ENCODE measurements at regions not wholly inside any gene's neighbourhood (a gene's known extent, or its start where the extent isn't known, plus 50 kb on each side); places are given as distances from the start of the nearest gene placed in this dataset.
"Not testable (repeated sequence)": the region's sequence is repeated elsewhere in the genome, so short reads cannot be mapped to it uniquely, and the experiment has no call there.

GRCh38 chr11:134498326-134499139 lies 86.5 kb upstream of the B3GAT1 start:
- Histone ChIP-seq H3K4me1 (peaks cover 0 to 3% (median 0%) of the 10 kb centered on the region in 4 donors), H3K4me3 (no peak overlapping the region), H3K9me3 (peaks cover 0 to 16% (median 2%) of the 10 kb centered on the region in 4 donors), H3K27ac (replicated peaks in 1 of 4) (no peak overlapping the region), H3K27me3 (peaks cover 0 to 29% (median 0%) of the 10 kb centered on the region in 4 donors), H3K36me3 (no peaks in the 10 kb centered on the region)
- intact Hi-C loops (cut with DNase I), result no loop called here
- DNase-seq (ENCODE audit: extremely low spot score), result no peak
- 89% methylated on average over 10 of the region's 19 CpGs for WGBS
- no peak for TF ChIP-seq POLR2AphosphoS5 (IDR thresholded peaks at IDR 0.05)
- TF ChIP-seq POLR2A (IDR thresholded peaks at IDR 0.05; ENCODE audit: low read depth), result no peak
- no peak for TF ChIP-seq CTCF (IDR thresholded peaks at IDR 0.05)
- no peak for TF ChIP-seq EP300 (IDR thresholded peaks at IDR 0.05)

GRCh38 chr11:134497586-134497985 lies 85.5 kb upstream of the B3GAT1 start:
- H3K9me3 ChIP-seq, result peaks cover 0 to 16% (median 2%) of the 10 kb centered on the region in 4 donors
- H3K27me3 ChIP-seq, result peaks cover 0 to 23% (median 0%) of the 10 kb centered on the region in 4 donors
- 8% methylated on average over 5 of the region's 5 CpGs for WGBS
- no peak overlapping the region for H3K4me3 ChIP-seq
- H3K36me3 ChIP-seq, result no peaks in the 10 kb centered on the region
- no peak overlapping the region for H3K27ac ChIP-seq (replicated peaks in 1 of 4)
- no peak for DNase-seq (ENCODE audit: extremely low spot score)
- peaks cover 0 to 3% (median 0%) of the 10 kb centered on the region in 4 donors for H3K4me1 ChIP-seq
- TF ChIP-seq POLR2AphosphoS5 (IDR thresholded peaks at IDR 0.05) (no peak), CTCF (IDR thresholded peaks at IDR 0.05) (no peak), POLR2A (IDR thresholded peaks at IDR 0.05; ENCODE audit: low read depth) (no peak), EP300 (IDR thresholded peaks at IDR 0.05) (no peak)
- intact Hi-C loops (cut with DNase I), result no loop called here

GRCh38 chr11:134496058-134496457 lies 84.0 kb upstream of the B3GAT1 start:
- H3K36me3 ChIP-seq; H3K27ac ChIP-seq (replicated peaks in 1 of 4); H3K27me3 ChIP-seq; intact Hi-C loops (cut with DNase I); H3K4me3 ChIP-seq; DNase-seq (ENCODE audit: extremely low spot score); H3K4me1 ChIP-seq: not testable (repeated sequence)
- peaks cover 0 to 16% (median 2%) of the 10 kb centered on the region in 4 donors for H3K9me3 ChIP-seq
- whole genome bisulfite sequencing, result 90% methylated on average over 2 of the region's 2 CpGs

- peaks cover 0 to 16% (median 2%) of the 10 kb centered on the region in 4 donors for H3K9me3 ChIP-seq
- H3K36me3 ChIP-seq; DNase-seq (ENCODE audit: extremely low spot score); H3K4me3 ChIP-seq; intact Hi-C loops (cut with DNase I); H3K4me1 ChIP-seq; H3K27ac ChIP-seq (replicated peaks in 1 of 4); H3K27me3 ChIP-seq: not testable (repeated sequence)
- 96% methylated on average over 2 of the region's 2 CpGs for WGBS
Measured at GRCh38 chr11:134494395-134494794, 82.4 kb upstream of the B3GAT1 start.

- H3K36me3 ChIP-seq; DNase-seq (ENCODE audit: extremely low spot score); H3K4me1 ChIP-seq; H3K27ac ChIP-seq (replicated peaks in 1 of 4); intact Hi-C loops (cut with DNase I); H3K4me3 ChIP-seq: not testable (repeated sequence)
- H3K9me3 ChIP-seq, result peaks cover 0 to 16% (median 2%) of the 10 kb centered on the region in 4 donors
- WGBS, result 92% methylated on average over 2 of the region's 2 CpGs
- peaks cover 0 to 12% (median 0%) of the 10 kb centered on the region in 4 donors for H3K27me3 ChIP-seq
Measured at GRCh38 chr11:134492411-134492810, 80.4 kb upstream of the B3GAT1 start.

- no peak for DNase-seq (ENCODE audit: extremely low spot score)
- intact Hi-C loops (cut with DNase I), result no loop called here
- no peaks in the 10 kb centered on the region for H3K4me1 ChIP-seq
- H3K4me3 ChIP-seq, result no peak overlapping the region
- H3K27me3 ChIP-seq, result peaks cover 0 to 29% (median 0%) of the 10 kb centered on the region in 4 donors
- WGBS, result 69% methylated on average over 5 of the region's 5 CpGs
- H3K9me3 ChIP-seq, result peaks cover 0 to 9% (median under 1%) of the 10 kb centered on the region in 4 donors
- no peaks in the 10 kb centered on the region for H3K36me3 ChIP-seq
- H3K27ac ChIP-seq (replicated peaks in 1 of 4), result no peak overlapping the region
- no peak for TF ChIP-seq EP300 (IDR thresholded peaks at IDR 0.05)
- TF ChIP-seq CTCF (IDR thresholded peaks at IDR 0.05), result no peak
- no peak for TF ChIP-seq POLR2AphosphoS5 (IDR thresholded peaks at IDR 0.05)
- TF ChIP-seq POLR2A (IDR thresholded peaks at IDR 0.05; ENCODE audit: low read depth), result no peak
Measured at GRCh38 chr11:134489728-134490127, 77.7 kb upstream of the B3GAT1 start.

Measured in esophagus muscularis mucosa (tissue), 4 donors.